Right atrium auricular region (tissue), 2 donors: ENCODE measurements at regions not wholly inside any gene's neighbourhood (a gene's known extent, or its start where the extent isn't known, plus 50 kb on each side); places are given as distances from the start of the nearest gene placed in this dataset.

ENCODE experiments used
- DNase-seq: peaks from one replicate; pipeline ENCODE4 v3.0.0-alpha.2; 2019; ENCODE audit warnings: low spot score
- H3K27ac ChIP-seq, 2 donors: fragments of 200-600 bp; sonication (generic); 1 replicate in 1 of 2; 2 replicates in 1 of 2; pipeline ENCODE4 v1.5.1; 2016 to 2019
- H3K27me3 ChIP-seq, 2 donors: fragments of 200-600 bp; sonication (generic); one replicate each; pipeline versions ENCODE4 v1.5.1 to v1.6.0; 2017 to 2019
- H3K36me3 ChIP-seq: fragments of 200-600 bp; sonication (generic); one replicate; pipeline ENCODE4 v1.5.1; 2016
- H3K4me1 ChIP-seq, 2 donors: fragments of 200-600 bp; sonication (generic); one replicate each; pipeline versions ENCODE4 v1.5.1 to v1.6.0; 2017 to 2019
- H3K4me3 ChIP-seq, 2 donors: fragments of 200-600 bp; sonication (generic); 1 replicate in 1 of 2; 2 replicates in 1 of 2; pipeline ENCODE4 v1.5.1; 2017 to 2019; ENCODE audit warnings: mild to moderate bottlenecking in 1 of 2, moderate library complexity in 1 of 2
- H3K9me3 ChIP-seq, 2 donors: fragments of 200-600 bp; sonication (generic); one replicate each; pipeline ENCODE4 v1.5.1; 2019
- TF ChIP-seq, protein P1 (sequence below), 2 donors: fragments of 200-600 bp; sonication (generic); IDR thresholded peaks; one replicate each; pipeline ENCODE4 v1.5.1; 2019; ENCODE audit warnings: antibody characterized with exemption in 2 of 2

DNA sequence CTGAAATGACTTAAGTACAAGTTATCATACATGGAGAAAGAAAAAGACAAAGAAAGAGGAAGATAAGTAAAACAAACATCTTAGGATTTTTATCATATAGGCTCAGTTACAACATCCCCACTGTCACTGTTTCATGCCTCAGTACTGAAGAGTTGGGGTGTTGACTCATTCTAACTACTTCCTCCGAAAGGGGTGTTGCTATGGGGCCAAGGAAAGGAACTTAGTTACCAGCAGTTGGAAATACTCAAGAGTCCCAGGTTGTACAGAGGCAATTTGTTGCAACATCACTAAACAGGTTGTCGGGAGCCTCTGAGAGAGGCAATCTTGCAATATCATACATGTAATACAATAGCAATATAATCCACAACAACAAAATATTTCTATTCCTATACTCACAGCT, 1264.7 kb downstream of the PCDH7 start:
- TF ChIP-seq, protein P1, sequence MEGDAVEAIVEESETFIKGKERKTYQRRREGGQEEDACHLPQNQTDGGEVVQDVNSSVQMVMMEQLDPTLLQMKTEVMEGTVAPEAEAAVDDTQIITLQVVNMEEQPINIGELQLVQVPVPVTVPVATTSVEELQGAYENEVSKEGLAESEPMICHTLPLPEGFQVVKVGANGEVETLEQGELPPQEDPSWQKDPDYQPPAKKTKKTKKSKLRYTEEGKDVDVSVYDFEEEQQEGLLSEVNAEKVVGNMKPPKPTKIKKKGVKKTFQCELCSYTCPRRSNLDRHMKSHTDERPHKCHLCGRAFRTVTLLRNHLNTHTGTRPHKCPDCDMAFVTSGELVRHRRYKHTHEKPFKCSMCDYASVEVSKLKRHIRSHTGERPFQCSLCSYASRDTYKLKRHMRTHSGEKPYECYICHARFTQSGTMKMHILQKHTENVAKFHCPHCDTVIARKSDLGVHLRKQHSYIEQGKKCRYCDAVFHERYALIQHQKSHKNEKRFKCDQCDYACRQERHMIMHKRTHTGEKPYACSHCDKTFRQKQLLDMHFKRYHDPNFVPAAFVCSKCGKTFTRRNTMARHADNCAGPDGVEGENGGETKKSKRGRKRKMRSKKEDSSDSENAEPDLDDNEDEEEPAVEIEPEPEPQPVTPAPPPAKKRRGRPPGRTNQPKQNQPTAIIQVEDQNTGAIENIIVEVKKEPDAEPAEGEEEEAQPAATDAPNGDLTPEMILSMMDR (IDR thresholded peaks at IDR 0.05) = no peak
- H3K4me3 ChIP-seq = no peak overlapping the region

DNA sequence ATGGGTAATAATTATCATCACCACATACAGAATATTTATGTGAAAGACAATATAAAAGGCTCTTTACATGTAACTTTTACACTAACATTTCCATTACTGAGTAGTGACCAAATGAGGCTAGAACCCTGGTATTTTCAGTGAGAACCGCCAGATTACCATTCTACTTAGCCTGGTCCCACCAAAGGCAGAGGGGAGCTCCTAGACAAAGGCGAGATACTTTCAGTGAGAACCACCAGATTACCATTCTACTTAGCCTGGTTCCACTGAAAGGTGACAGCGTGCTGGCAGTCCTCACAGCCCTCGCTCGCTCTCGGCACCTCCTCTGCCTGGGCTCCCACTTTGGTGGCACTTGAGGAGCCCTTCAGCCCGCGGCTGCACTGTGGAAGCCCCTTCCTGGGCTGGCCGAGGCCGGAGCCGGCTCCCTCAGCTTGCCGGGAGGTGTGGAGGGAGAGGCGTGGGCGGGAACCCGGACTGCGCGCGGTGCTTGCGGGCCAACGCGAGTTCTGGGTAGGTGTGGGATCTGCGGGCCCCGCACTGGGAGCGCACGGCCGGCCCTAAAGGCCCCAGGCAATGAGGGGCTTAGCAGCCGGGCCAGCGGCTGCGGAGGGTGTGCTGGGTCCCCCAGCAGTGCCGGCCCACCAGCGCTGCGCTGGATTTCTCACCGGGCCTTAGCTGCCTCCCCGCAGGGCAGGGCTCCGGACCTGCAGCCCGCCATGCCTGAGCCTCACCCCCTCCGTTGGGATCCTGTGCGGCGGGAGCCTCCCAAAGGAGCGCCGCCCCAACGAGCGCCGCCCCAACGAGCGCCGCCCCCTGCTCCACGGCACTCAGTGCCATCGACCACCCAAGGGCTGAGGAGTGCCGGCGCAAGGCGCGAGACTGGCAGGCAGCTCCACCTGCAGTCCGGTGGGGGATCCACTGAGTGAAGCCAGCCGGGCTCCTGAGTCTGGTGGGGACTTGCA, 1276.1 kb downstream of the PCDH7 start:
- Histone ChIP-seq H3K4me3 (no peak overlapping the region), H3K36me3 (no peaks in the 10 kb centered on the region)
- no peak for DNase-seq

More for the DNA sequence above, 1264.7 kb downstream of the PCDH7 start:
- Histone ChIP-seq H3K27ac (no peak overlapping the region), H3K4me1 (no peaks in the 10 kb centered on the region), H3K36me3 (no peaks in the 10 kb centered on the region), H3K27me3 (no peaks in the 10 kb centered on the region), H3K9me3 (no peaks in the 10 kb centered on the region)
- no peak for DNase-seq

DNA sequence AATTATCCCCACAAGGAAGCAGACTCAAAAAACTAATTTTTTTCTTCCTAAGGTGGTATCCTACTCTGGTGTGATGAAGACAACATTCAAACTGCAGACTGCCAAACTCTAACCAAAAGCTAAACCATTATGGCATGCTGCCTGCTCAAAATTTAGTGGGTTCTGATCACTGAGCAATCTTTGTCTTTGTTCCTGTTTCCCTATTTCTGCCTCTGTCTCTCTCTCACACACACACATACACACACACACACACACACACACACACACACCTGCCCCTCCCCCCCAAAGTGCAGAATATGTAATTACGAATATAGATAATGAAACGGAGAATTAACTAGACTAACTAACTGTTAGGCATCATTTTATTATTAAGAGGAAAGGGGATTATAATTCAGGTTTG, 1278.6 kb downstream of the PCDH7 start:
- H3K27me3 ChIP-seq = no peaks in the 10 kb centered on the region
- H3K4me3 ChIP-seq = no peak overlapping the region
- DNase-seq = no peak
- no peaks in the 10 kb centered on the region for H3K9me3 ChIP-seq
- TF ChIP-seq, protein P1 (IDR thresholded peaks at IDR 0.05) = no peak
- H3K36me3 ChIP-seq = no peaks in the 10 kb centered on the region
- H3K4me1 ChIP-seq = no peaks in the 10 kb centered on the region
- no peak overlapping the region for H3K27ac ChIP-seq

More for the DNA sequence above, 1276.1 kb downstream of the PCDH7 start:
- TF ChIP-seq, protein P1 (IDR thresholded peaks at IDR 0.05) = no peak
- no peaks in the 10 kb centered on the region for H3K4me1 ChIP-seq
- H3K27ac ChIP-seq = no peak overlapping the region
- no peaks in the 10 kb centered on the region for H3K9me3 ChIP-seq
- no peaks in the 10 kb centered on the region for H3K27me3 ChIP-seq

DNA sequence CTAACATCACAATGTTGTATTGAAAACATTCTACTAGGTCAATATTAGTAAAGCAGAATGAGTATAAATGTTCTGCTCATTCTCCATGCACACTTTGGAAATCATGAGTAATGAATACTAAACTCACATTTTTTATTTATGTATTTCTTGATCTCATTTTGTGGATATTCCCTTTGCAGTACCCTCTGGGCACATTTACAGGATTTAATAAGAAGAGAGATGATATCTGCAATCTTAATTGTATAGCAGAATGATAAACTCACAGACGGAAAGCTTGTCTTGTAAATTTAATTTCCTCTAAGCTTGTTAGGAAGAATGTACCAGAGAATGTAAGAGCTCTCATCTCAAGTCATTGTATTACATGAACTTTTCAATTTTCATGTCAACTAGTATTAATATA, 1279.7 kb downstream of the PCDH7 start:
- Histone ChIP-seq H3K4me3 (no peak overlapping the region), H3K27ac (no peak overlapping the region), H3K27me3 (no peaks in the 10 kb centered on the region), H3K9me3 (no peaks in the 10 kb centered on the region), H3K36me3 (no peaks in the 10 kb centered on the region), H3K4me1 (no peaks in the 10 kb centered on the region)
- TF ChIP-seq, protein P1 (IDR thresholded peaks at IDR 0.05) = no peak
- DNase-seq = no peak

DNA sequence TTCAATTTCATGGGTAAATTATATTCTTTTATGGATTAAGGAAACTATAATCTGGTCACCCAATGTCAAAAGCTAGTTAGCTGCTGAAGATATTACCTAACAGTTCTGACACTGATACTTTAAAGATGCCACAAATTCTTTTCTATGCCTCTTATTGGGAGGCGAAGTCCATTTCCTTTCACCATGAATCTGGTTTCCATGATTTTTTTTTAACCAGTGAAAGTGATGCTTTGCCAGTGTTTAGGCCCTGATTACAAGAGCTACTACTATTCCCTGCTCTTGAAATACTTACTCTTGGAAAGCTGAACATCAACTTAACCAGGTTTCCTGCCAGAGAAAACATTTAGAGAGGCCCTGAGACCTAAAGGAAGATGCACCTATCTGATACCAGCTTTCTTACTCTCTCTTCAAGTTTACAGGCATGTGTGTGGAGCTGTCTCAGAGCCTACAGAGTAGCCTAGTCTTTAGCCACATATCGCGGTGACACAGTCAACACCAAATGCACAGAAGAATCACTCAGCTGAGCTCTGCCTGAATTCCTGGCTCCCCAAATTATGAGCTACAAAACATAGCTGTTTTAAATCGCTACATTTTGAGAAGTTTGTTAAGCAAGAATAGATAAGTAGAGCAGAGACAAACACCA, 1280.8 kb downstream of the PCDH7 start:
- no peaks in the 10 kb centered on the region for H3K4me1 ChIP-seq
- no peak overlapping the region for H3K27ac ChIP-seq
- no peak for DNase-seq
- no peaks in the 10 kb centered on the region for H3K36me3 ChIP-seq
- TF ChIP-seq, protein P1 (IDR thresholded peaks at IDR 0.05) = no peak
- H3K9me3 ChIP-seq = no peaks in the 10 kb centered on the region
- no peaks in the 10 kb centered on the region for H3K27me3 ChIP-seq
- H3K4me3 ChIP-seq = no peak overlapping the region
